H1 (cell line): ENCODE measurements at regions not wholly inside any gene's neighbourhood (a gene's known extent, or its start where the extent isn't known, plus 50 kb on each side); places are given as distances from the start of the nearest gene placed in this dataset.

Experiments used
- HDAC6 ChIP-seq: IDR thresholded peaks from one replicate; pipeline ENCODE4 v1.7.1; 2012; ENCODE audit warnings: low read depth, mild to moderate bottlenecking, inconsistent platforms, low read length, moderate library complexity
- SP4 ChIP-seq: IDR thresholded peaks from 2 replicates; pipeline ENCODE4 v1.6.1; 2012; ENCODE audit warnings: low read length, inconsistent platforms

- no peak for TF ChIP-seq SP4
- TF ChIP-seq HDAC6 = no peak
These were observed 440.6 kb upstream of the SLC35B3 start (continued) for GRCh38 chr6:8875986-8876385.
